Kidney (tissue), 13 donors: ENCODE measurements at regions not wholly inside any gene's neighbourhood (a gene's known extent, or its start where the extent isn't known, plus 50 kb on each side); places are given as distances from the start of the nearest gene placed in this dataset.

Source experiments
- DNase-seq, 5 donors: peaks; one replicate each; pipeline ENCODE4 v3.0.0-alpha.2; 2013 to 2020
- FAIRE-seq: peaks from 2 replicates; lab custom pipeline; 2012; peaks lifted over from hg19 to GRCh38; lab: Jason Lieb, UNC
- H3K27ac ChIP-seq, 2 donors: one replicate each; pipeline ENCODE4 v1.7.0; 2013; ENCODE audit warnings: low read depth in 2 of 2, low read length in 2 of 2, inconsistent platforms in 1 of 2
- H3K27me3 ChIP-seq: one replicate; pipeline ENCODE4 v1.7.1; 2013; ENCODE audit warnings: low read length, inconsistent platforms; ENCODE audit not compliant: control insufficient read depth, insufficient read depth
- H3K36me3 ChIP-seq, 3 donors: one replicate each; pipeline versions ENCODE4 v1.7.0 to v1.7.1; 2013; ENCODE audit warnings: low read length in 3 of 3, control low read depth in 1 of 3, inconsistent platforms in 1 of 3; ENCODE audit not compliant: insufficient read depth in 3 of 3, control insufficient read depth in 2 of 3
- H3K4me1 ChIP-seq, 3 donors: one replicate each; pipeline versions ENCODE4 v1.7.0 to v1.7.1; 2013; ENCODE audit warnings: low read length in 3 of 3, inconsistent platforms in 1 of 3, low read depth in 1 of 3; ENCODE audit not compliant: control insufficient read depth in 2 of 3, insufficient read depth in 2 of 3
- H3K4me3 ChIP-seq, 3 donors: one replicate each; pipeline versions ENCODE4 v1.7.0 to v1.8.1; 2013; ENCODE audit warnings: low read length in 3 of 3, control low read depth in 1 of 3, inconsistent platforms in 1 of 3
- H3K9ac ChIP-seq, 3 donors: one replicate each; pipeline versions ENCODE4 v1.7.0 to v1.7.1; 2013; ENCODE audit warnings: low read length in 3 of 3, control low read depth in 1 of 3, inconsistent platforms in 1 of 3
- H3K9me3 ChIP-seq, 3 donors: one replicate each; pipeline versions ENCODE4 v1.7.0 to v1.7.1; 2013; ENCODE audit warnings: low read length in 3 of 3, control low read depth in 1 of 3, inconsistent platforms in 1 of 3; ENCODE audit not compliant: control insufficient read depth in 2 of 3, insufficient read depth in 1 of 3
- intact Hi-C: fragments of 100-400 bp; cut with DNase I; formaldehyde crosslinking; loops from one replicate; pipeline ENCODE4 v1.11.1; 2022
- TF ChIP-seq, protein P1 (sequence below): IDR thresholded peaks from 3 replicates; pipeline ENCODE4 v1.5.1; 2012; ENCODE audit warnings: mild to moderate bottlenecking, moderate library complexity, borderline replicate concordance; ENCODE audit not compliant: insufficient read depth; ENCODE audit errors: extremely low read depth
- donor health status: control.
- donor health status: control.
- donor health status: control.
- donor health status: control.
- donor health status: control.
- donor health status: DM: yes; HTN: yes; CAD: no.
- donor health status: Normal renal cell carcinoma (clear cell type).

GRCh38 chr1:234975122-234975940 lies 153.3 kb downstream of the TOMM20 start:
- H3K36me3 ChIP-seq, result no peaks in the 10 kb centered on the region
- H3K4me3 ChIP-seq, result no peak overlapping the region
- H3K4me1 ChIP-seq, result peaks cover 22 to 77% (median 42%) of the 10 kb centered on the region in 3 donors
- TF ChIP-seq, protein P1, sequence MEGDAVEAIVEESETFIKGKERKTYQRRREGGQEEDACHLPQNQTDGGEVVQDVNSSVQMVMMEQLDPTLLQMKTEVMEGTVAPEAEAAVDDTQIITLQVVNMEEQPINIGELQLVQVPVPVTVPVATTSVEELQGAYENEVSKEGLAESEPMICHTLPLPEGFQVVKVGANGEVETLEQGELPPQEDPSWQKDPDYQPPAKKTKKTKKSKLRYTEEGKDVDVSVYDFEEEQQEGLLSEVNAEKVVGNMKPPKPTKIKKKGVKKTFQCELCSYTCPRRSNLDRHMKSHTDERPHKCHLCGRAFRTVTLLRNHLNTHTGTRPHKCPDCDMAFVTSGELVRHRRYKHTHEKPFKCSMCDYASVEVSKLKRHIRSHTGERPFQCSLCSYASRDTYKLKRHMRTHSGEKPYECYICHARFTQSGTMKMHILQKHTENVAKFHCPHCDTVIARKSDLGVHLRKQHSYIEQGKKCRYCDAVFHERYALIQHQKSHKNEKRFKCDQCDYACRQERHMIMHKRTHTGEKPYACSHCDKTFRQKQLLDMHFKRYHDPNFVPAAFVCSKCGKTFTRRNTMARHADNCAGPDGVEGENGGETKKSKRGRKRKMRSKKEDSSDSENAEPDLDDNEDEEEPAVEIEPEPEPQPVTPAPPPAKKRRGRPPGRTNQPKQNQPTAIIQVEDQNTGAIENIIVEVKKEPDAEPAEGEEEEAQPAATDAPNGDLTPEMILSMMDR, result no peak
- no peaks in the 10 kb centered on the region for H3K27me3 ChIP-seq
- intact Hi-C loops, result loop anchor here (10.0 kb wide), 1 partner anchor 99 kb away; no protein-coding TSS in a partner anchor
- H3K27ac ChIP-seq, result peak overlapping the region in 1 of 2 donors; percentile 5
- FAIRE-seq (no peak), DNase-seq (peak in 3 of 5 donors; percentile 49 to 69 (median 53))
- no peaks in the 10 kb centered on the region for H3K9me3 ChIP-seq
- no peak overlapping the region for H3K9ac ChIP-seq

- Histone ChIP-seq H3K9me3 (no peaks in the 10 kb centered on the region), H3K9ac (no peak overlapping the region), H3K27ac (peak overlapping the region; percentile 29 to 61), H3K4me3 (no peak overlapping the region), H3K27me3 (no peaks in the 10 kb centered on the region), H3K4me1 (peaks cover 22 to 76% (median 38%) of the 10 kb centered on the region in 3 donors), H3K36me3 (no peaks in the 10 kb centered on the region)
- TF ChIP-seq, protein P1, result no peak
- DNase-seq, result peak in 4 of 5 donors; percentile 13 to 56 (median 44)
- intact Hi-C loops, result loop anchor here (10.0 kb wide), 1 partner anchor 101 kb away; no protein-coding TSS in a partner anchor
- no peak for FAIRE-seq
These were observed 155.0 kb downstream of the TOMM20 start for GRCh38 chr1:234973426-234974250.

DNA sequence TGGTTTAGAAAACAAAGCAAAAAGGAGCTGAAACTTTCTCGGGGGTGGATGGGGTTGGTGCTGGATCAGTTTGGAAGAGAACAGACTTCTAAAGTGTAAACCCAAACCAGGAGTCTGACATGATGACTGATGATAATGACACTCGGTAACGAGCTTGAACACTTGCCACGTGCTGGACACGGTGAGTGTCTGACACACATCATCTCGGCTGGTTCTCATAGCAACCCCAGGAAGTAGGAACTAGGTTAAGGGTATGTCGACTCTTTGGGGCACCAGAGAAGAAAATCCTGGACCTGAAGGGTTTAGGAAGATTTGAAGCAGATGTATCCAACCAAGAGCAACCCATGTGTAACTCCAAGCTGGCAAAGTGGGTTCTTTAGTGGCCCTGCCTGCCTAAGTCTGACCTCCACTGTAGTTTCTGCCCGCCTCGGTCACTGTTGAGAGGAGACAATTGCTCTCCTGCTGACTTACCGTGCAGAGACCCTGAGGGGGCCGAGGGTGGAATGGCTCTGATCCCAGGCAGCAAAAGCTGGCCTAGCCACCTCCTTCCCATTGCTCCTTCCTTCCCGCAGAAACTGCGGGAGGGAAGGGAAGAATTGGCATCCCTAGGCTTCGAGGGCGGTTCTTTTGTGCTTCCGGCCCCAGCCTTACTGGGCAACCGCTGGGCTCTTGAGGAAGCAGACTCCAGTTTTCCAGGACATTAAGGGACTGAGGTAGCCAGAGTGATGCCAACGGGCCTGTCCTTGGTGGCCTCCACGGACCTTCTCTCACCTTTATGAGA lies 156.0 kb downstream of the TOMM20 start:
- Histone ChIP-seq H3K27me3 (no peaks in the 10 kb centered on the region), H3K4me1 (peaks cover 17 to 67% (median 30%) of the 10 kb centered on the region in 3 donors), H3K27ac (peak overlapping the region in 1 of 2 donors; percentile 32), H3K4me3 (no peak overlapping the region), H3K9me3 (no peaks in the 10 kb centered on the region), H3K9ac (no peak overlapping the region), H3K36me3 (no peaks in the 10 kb centered on the region)
- no peak for FAIRE-seq
- peak in 3 of 5 donors; percentile 53 to 76 (median 55) for DNase-seq
- intact Hi-C loops, result loop anchor here (10.0 kb wide), 1 partner anchor 102 kb away; no protein-coding TSS in a partner anchor
- TF ChIP-seq, protein P1, result no peak
